Smooth muscle cell (in vitro differentiated cells): ENCODE measurements at regions not wholly inside any gene's neighbourhood (a gene's known extent, or its start where the extent isn't known, plus 50 kb on each side); places are given as distances from the start of the nearest gene placed in this dataset.

Experiments used
- DNase-seq: peaks from one replicate; lab custom pipeline; 2025; ENCODE audit not compliant: unreplicated experiment; lab: John Stamatoyannopoulos, UW
- H2AFZ ChIP-seq: fragments of 200-600 bp; sonication (generic); 2 replicates; pipeline ENCODE4 v1.6.0; 2016; ENCODE audit warnings: antibody characterized with exemption, low read depth, mild to moderate bottlenecking
- H3F3A ChIP-seq: fragments of 200-600 bp; sonication (generic); 2 replicates; pipeline ENCODE4 v1.6.0; 2017; ENCODE audit warnings: antibody characterized with exemption, low read depth
- H3K27ac ChIP-seq: fragments of 200-600 bp; sonication (generic); 2 replicates; pipeline ENCODE4 v1.5.1; 2016; ENCODE audit warnings: low read depth, mild to moderate bottlenecking
- H3K27me3 ChIP-seq: fragments of 200-600 bp; sonication (generic); 2 replicates; pipeline ENCODE4 v1.6.1; 2016; ENCODE audit warnings: low read depth, mild to moderate bottlenecking
- H3K36me3 ChIP-seq: fragments of 200-600 bp; sonication (generic); 2 replicates; pipeline ENCODE4 v1.5.1; 2016; ENCODE audit warnings: low read depth
- H3K4me1 ChIP-seq: fragments of 200-600 bp; sonication (generic); 2 replicates; pipeline ENCODE4 v1.5.1; 2016; ENCODE audit warnings: low read depth
- H3K4me2 ChIP-seq: fragments of 200-600 bp; sonication (generic); 2 replicates; pipeline ENCODE4 v1.6.0; 2016; ENCODE audit warnings: mild to moderate bottlenecking
- H3K4me3 ChIP-seq: fragments of 200-600 bp; sonication (generic); 2 replicates; pipeline ENCODE4 v1.5.1; 2016; ENCODE audit warnings: mild to moderate bottlenecking
- H3K79me2 ChIP-seq: fragments of 200-600 bp; sonication (generic); 2 replicates; pipeline ENCODE4 v1.6.0; 2016; ENCODE audit warnings: low read depth, mild to moderate bottlenecking
- H3K9ac ChIP-seq: fragments of 200-600 bp; sonication (generic); 2 replicates; pipeline ENCODE4 v1.6.0; 2016; ENCODE audit warnings: low read depth
- H3K9me3 ChIP-seq: fragments of 200-600 bp; sonication (generic); replicated peaks from 2 replicates; pipeline ENCODE4 v1.5.1; 2016; ENCODE audit warnings: low read depth
- H4K20me1 ChIP-seq: fragments of 200-600 bp; sonication (generic); 2 replicates; pipeline ENCODE4 v1.6.0; 2016; ENCODE audit warnings: low read depth
- CTCF ChIP-seq: fragments of 200-600 bp; sonication (generic); IDR thresholded peaks from 2 replicates; pipeline ENCODE4 v1.5.1; 2017; ENCODE audit warnings: borderline replicate concordance, mild to moderate bottlenecking, antibody characterized with exemption; ENCODE audit not compliant: insufficient read depth, poor library complexity, severe bottlenecking
- WGBS: methylation state at CpG from one replicate; pipeline ENCODE4 v1.1.7; 2016; ENCODE audit warnings: low lambda C conversion rate; 5-methylcytosine and 5-hydroxymethylcytosine counted together

- H3K4me2 ChIP-seq = no peak overlapping the region
- no peaks in the 10 kb centered on the region for H3K36me3 ChIP-seq
Observed at GRCh38 chr6:56752009-56752408, 109.3 kb upstream of the DST start.

GRCh38 chr6:56751604-56752003 is 108.9 kb upstream of the DST start:
- no peaks in the 10 kb centered on the region for H4K20me1 ChIP-seq
- peaks cover 4% of the 10 kb centered on the region for H3F3A ChIP-seq
- H2AFZ ChIP-seq = no peak overlapping the region
- 74% methylated on average over 1 of the region's 1 CpG for WGBS
- H3K4me3 ChIP-seq = no peak overlapping the region
- no peaks in the 10 kb centered on the region for H3K36me3 ChIP-seq
- H3K27me3 ChIP-seq = no peaks in the 10 kb centered on the region
- no peak for DNase-seq
- no peak overlapping the region for H3K4me2 ChIP-seq
- H3K9me3 ChIP-seq = no peaks in the 10 kb centered on the region
- peaks cover 37% of the 10 kb centered on the region for H3K4me1 ChIP-seq
- no peak overlapping the region for H3K9ac ChIP-seq
- H3K27ac ChIP-seq = peak overlapping the region; percentile 31
- H3K79me2 ChIP-seq = peaks cover 41% of the 10 kb centered on the region
- no peak for TF ChIP-seq CTCF

More at GRCh38 chr6:56752009-56752408, 109.3 kb upstream of the DST start:
- H3K9me3 ChIP-seq = no peaks in the 10 kb centered on the region
- H4K20me1 ChIP-seq = no peaks in the 10 kb centered on the region
- no peaks in the 10 kb centered on the region for H3K27me3 ChIP-seq
- H3K4me3 ChIP-seq = no peak overlapping the region
- peaks cover 42% of the 10 kb centered on the region for H3K79me2 ChIP-seq
- peaks cover 6% of the 10 kb centered on the region for H3F3A ChIP-seq
- H3K9ac ChIP-seq = no peak overlapping the region
- no peak overlapping the region for H2AFZ ChIP-seq
- peaks cover 38% of the 10 kb centered on the region for H3K4me1 ChIP-seq
- H3K27ac ChIP-seq = peak overlapping the region; percentile 31
- no peak for TF ChIP-seq CTCF
- DNase-seq = no peak

- H4K20me1 ChIP-seq = no peaks in the 10 kb centered on the region
- H3K79me2 ChIP-seq = peaks cover 38% of the 10 kb centered on the region
- H3K27me3 ChIP-seq = no peaks in the 10 kb centered on the region
- H3K36me3 ChIP-seq = no peaks in the 10 kb centered on the region
- H3K4me3 ChIP-seq = no peak overlapping the region
- TF ChIP-seq CTCF = no peak
- H3K4me1 ChIP-seq = peaks cover 37% of the 10 kb centered on the region
- H3K4me2 ChIP-seq = no peak overlapping the region
- H3K9ac ChIP-seq = no peak overlapping the region
- no peak overlapping the region for H2AFZ ChIP-seq
- H3K27ac ChIP-seq = peak overlapping the region; percentile 83
- no peaks in the 10 kb centered on the region for H3K9me3 ChIP-seq
- H3F3A ChIP-seq = peaks cover 4% of the 10 kb centered on the region
- DNase-seq = no peak
Observed at GRCh38 chr6:56750686-56751085, 108.0 kb upstream of the DST start.

GRCh38 chr6:56749632-56750151 is 107.0 kb upstream of the DST start:
- peaks cover 28% of the 10 kb centered on the region for H3K79me2 ChIP-seq
- H4K20me1 ChIP-seq = no peaks in the 10 kb centered on the region
- DNase-seq = no peak
- H3K27ac ChIP-seq = peak overlapping the region; percentile 83
- H2AFZ ChIP-seq = no peak overlapping the region
- 82% methylated on average over 3 of the region's 3 CpGs for WGBS
- peaks cover 4% of the 10 kb centered on the region for H3F3A ChIP-seq
- peak overlapping the region; percentile 35 for H3K9ac ChIP-seq
- TF ChIP-seq CTCF = no peak
- no peaks in the 10 kb centered on the region for H3K27me3 ChIP-seq
- H3K9me3 ChIP-seq = no peaks in the 10 kb centered on the region
- peaks cover 37% of the 10 kb centered on the region for H3K4me1 ChIP-seq
- no peaks in the 10 kb centered on the region for H3K36me3 ChIP-seq
- H3K4me2 ChIP-seq = peak overlapping the region; percentile 0
- H3K4me3 ChIP-seq = no peak overlapping the region
